Amygdala (tissue), 56 donors: ENCODE measurements at regions not wholly inside any gene's neighbourhood (a gene's known extent, or its start where the extent isn't known, plus 50 kb on each side); places are given as distances from the start of the nearest gene placed in this dataset.

Experiments
- DNase-seq, 56 donors: peaks; one replicate each; lab custom pipeline; 2025; lab: John Stamatoyannopoulos, UW

DNA sequence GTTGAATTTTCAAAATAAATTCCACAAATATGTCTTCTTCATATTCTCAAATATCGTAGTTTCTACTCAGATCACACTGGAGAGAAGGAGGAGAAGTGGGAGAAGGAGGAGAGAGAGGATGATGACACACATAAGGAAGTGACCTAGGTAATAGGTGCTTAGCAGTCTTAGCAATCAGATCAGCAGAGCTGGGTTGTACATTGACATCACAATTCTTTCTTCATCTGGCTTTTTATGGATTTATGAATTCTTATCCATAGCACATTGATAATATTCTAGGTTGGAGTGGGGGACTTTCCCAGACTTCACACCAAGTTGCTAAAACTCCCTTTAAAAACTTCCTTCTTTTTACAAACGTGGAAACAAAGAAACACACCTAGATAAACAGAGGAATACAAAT is 86.9 kb downstream of the FGF9 start:
- DNase-seq = no peak

DNA sequence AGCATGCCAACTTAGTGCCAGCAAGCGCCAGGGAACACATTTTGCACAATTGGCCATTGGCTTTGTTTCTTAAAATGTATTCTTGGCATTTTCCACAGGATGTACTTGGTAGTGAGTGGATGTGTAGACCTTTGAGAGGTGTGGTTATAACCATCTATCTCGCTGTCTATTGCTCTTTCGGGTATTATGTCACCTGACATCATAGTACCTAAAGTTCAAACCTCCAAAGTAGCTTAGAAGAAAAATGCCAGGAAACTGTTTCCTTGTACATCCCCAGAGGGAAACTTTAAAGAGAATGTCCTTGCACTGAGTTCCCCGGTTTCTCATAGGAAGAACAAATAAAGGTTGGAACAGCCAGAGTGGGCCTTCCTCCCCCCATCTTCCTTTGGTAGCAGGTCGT is 87.6 kb downstream of the FGF9 start:
- DNase-seq = no peak

DNA sequence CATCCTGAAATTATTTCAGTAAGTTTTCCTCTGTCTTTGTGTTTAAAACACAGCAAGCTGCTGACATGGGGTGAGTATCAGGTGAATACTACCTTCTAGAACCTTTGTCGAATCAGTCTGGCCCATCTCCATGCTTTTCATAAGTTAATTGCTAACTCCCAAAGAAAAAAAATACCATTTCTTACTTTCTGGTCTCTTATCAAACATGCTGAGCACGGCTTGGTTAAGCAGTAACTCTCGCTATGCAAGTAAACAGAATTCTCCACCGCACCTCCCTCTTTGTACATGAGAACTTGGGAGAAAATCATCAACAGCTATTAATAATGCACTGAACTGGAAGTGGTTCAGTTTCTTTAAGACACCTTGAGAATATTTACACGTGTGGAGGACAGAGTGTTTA is 88.6 kb downstream of the FGF9 start:
- no peak for DNase-seq

DNA sequence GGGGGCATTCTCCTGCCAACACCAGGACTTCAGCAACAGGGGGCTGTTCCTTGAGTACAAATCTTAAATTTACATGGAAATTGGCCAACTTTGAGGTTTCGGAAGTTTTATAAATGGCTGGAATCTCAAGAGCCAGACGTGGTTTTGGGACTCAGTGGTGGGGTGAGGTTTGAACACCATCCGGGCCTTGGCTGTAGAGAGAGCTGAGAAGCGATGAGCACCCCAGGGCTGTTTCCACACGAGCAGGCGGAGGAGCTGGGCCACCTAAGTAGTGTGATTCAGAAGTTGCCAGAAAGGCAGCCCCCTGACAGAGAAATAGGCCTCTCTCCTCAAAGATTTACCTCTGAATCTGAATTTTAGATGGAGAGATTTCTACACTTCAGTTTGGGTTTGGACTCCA is 89.0 kb downstream of the FGF9 start:
- DNase-seq = no peak

DNA sequence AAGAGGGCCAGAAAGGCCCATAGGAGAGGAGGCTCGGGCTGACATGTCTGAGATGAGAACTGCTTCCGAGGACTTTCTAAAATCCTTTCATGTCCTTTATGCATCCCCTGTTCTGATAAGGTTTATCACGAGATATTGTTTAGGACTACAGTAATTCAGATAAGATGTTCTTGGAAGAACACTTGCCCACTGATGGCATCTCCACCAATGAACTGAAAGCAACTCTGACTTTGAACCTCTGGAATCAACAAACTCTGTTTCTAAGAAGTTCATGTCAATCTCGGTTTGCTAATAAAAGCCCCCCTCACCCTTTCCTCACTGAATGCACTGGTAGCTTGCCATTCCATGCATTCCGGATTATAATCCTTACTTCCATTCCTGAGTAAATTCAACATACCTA is 90.9 kb downstream of the FGF9 start:
- no peak for DNase-seq

DNA sequence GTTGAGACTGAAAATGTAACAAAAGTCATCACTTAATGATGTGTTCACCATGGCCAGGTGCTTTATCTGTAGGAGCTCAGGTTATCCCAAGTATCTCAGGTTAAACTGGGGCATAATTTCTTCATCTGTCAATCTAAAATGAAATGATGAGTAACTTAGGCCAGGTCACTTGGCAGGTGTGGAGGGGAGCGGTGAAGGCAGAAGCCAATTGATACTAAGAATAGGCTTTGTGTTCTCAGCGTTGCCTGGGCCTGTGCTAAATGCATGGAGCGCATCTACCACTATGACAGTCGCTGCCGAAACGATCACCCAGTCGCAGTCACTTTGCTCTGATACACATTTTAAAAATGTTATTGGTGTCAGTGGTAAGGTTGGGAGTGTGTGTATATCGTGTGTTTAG is 91.6 kb downstream of the FGF9 start:
- no peak for DNase-seq

DNA sequence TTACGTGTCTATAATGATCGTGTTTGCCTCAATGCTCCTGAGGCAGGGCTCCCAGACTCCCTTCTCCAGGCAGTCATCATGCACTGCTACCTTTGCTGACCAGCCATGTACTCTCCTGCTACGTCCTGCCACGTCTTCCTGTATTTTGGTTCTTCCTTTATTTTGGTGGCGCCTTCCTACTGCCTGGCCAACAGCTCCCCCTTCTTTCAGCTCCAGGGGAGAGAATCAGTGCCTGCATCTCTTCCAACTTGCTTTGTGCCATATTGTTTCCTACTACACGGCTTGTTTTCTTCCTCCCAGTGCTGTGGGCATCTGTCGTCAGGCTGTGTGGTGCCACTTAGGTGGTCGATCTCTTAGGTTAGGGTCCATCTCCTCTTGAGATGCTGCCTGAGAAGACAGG is 96.2 kb downstream of the FGF9 start:
- no peak for DNase-seq

DNA sequence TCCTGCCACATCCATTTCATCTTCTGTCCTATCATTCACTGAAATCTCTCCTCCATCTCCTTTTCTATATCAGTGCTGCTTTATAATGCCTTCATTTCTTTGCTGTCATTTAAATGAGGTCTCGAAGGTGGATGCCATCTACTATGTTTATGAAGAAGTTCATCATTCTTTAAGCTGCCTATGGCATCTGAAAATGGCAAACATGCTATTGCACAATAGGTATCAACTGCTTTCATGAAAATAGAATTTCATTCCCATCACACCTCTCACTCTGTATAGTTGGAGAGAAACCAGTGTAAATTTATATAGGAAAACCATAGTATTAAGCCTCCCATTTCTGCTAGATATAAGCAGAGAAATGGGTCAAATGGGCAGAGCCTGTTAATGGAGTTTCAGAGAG is 100.2 kb downstream of the FGF9 start:
- DNase-seq = no peak

DNA sequence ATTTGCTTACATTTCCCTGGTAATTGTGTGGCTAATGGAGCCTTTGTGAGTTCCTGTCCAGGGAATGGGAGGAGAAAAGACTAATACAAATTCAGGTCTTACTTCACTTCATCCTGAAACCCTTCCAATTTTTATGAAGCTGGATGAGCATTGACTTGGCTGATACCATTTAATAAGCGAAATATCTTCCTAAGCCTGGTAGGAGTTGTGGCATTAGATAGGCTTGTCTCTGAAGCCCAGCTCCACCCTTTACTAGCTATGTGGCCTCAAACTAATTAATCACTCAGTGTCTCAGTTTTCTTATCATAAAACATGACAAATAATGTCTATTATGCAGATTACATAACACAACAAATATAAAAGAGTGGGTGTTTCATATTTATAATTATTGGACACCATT is 106.3 kb downstream of the FGF9 start:
- DNase-seq = no peak

DNA sequence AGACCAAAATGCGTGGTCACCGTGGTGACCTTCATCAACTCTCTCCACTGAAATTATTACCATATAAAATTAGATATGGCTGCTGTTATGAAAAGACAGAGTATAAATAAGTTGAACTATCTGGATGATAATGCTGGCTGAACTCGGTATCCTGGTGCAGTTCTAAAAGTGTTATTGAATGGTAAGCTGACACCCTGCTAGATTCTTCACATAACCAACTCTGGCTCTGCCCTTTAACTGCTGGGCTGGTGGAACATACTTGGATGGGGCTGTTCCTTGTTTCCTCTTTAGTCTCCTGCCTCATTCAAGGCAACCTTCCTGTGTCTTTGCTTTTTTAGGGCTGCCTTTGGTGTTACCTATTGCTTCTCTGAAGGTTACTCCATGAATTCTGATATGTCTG is 106.9 kb downstream of the FGF9 start:
- DNase-seq = no peak

DNA sequence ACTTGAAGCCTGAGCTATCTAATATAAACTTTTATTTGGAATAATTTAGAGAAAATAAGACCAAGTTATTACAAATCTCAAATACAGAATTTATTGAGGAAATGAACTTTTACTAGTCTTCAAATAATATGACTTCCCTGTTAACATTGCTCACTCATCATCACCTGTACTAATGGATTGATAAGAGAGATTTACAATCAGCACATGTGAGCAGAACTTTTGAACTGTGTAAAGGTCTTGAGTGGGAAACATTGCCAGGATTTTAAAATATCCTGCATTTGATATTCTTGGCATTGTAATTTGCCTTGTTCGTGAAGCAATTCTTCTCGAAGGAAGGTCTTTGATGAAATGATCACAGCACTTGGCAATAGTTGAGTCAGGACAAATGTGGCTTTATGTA is 111.9 kb downstream of the FGF9 start:
- no peak for DNase-seq

DNA sequence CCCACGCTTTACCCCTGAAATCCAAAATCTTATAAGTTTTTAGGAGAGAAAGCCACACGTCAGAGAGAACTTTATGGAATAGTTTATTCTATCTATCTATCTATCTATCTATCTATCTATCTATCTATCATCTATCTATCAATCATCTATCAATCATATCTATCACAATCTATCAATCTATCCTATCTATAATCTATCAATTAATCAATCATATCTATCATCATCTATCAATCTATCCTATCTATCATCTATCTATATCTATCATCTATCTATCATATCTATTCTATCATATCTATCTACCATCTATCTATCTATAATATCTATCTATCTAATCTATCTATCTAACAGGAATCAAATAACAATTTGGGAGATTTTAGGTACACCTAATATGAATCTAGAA is 115.1 kb downstream of the FGF9 start:
- DNase-seq = no peak

DNA sequence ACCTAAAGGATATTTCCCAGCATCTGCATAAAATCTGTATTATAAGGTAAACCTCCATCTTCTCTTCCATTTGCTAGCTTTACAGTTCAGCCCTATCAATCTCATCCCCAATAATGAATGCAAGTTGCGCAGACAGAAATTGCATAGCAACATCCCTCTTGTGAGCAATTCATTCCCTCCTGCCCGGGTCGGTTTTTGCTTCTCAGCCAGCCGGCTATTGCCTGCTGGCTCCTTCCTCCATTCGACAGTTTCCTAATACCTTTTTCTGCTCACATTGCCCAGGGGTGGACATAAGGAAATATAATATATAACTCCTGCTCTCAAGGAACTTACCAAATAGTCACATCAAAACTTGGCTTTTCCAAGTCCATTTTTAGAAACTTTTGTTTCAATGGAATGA is 125.2 kb downstream of the FGF9 start:
- DNase-seq = no peak

DNA sequence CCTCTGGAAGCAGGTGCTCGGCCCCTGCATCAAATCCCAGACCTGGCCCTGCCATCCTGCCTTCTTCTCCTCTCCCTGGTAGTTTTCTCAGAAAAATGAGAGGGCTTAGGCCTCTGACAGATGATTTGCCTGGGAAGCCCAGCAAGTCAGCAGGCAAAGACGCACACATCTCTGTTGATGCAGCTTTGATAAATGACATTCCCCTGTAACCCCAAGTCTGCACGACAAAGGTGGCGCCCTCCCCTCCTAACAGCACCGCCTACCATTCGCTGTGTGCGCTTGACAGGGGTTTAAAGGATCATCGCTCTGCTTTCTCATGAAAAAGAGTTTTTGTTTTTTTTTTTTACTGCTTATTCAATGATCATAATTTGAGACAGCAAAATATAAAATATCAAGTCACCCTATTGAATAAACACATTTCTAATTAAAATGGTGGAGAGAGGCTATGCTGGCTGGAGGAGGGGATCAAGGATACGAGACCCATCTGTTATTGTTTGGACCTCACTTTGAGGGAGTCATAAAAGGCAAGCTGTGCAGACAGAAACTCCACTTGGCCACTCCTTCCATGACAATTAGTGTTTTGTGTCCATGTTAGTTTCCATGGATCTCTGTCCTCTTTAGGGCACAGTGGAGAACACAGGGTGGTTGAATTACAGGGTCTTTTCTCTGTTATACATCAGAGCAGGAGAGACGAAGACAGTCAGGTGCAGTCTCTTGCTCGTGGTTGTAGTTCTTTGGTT is 126.1 kb downstream of the FGF9 start:
- DNase-seq = no peak

DNA sequence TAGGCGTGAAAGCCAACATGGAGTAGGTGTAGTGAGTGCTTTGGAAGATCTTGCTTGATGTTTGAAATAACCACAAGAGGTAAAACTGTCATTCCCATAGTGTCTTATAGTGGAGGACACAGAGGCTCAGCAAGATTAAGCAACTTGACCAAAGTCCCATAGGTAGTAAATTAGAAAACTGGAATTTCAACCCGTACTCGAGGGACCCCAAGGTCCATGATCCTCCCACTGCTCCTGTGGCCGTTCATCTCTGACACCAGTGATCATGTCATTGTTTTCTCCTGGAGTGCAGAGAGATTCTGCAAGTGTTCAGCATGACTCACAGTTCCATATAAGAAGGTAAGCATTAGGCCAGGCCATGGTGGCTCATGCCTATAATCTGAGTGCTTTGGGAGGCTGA is 126.9 kb downstream of the FGF9 start:
- DNase-seq = no peak

DNA sequence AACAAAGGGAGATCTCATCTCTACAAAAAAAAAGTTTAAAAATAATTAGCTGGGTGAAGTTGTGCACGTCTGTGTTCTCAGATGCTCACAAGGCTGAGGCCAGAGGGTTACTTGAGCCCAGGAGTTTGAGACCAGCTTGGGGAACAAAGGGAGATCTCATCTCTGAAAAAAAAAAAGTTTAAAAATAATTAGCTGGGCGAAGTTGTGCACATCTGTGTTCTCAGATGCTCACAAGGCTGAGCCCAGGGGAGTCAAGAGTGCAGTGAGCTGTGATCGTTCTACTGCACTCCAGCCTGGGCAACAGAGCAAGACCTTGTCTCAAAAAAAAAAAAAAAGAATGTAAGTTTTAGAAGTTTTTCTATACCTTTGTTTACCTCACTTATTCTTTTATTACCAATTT is 127.3 kb downstream of the FGF9 start:
- DNase-seq = no peak

DNA sequence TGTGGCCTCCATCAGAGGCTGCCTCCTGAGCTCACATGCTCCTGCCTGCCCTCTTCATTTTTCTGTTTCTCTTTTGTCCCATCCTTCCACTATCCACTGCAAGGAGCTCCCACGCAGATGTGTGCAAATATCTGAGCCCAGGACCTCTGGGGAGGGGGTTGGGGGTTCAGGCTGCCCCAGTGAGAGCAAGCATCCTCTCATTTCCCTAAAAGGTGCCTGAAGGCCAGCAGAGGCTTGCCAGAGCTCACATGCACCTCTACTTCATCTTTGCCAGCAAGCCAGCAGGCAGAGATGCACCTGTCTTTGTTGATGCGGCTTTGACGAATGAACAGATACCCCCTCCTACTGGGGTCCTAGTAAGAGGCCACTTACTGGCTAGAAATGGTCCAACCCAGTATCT is 128.8 kb downstream of the FGF9 start:
- DNase-seq = no peak

DNA sequence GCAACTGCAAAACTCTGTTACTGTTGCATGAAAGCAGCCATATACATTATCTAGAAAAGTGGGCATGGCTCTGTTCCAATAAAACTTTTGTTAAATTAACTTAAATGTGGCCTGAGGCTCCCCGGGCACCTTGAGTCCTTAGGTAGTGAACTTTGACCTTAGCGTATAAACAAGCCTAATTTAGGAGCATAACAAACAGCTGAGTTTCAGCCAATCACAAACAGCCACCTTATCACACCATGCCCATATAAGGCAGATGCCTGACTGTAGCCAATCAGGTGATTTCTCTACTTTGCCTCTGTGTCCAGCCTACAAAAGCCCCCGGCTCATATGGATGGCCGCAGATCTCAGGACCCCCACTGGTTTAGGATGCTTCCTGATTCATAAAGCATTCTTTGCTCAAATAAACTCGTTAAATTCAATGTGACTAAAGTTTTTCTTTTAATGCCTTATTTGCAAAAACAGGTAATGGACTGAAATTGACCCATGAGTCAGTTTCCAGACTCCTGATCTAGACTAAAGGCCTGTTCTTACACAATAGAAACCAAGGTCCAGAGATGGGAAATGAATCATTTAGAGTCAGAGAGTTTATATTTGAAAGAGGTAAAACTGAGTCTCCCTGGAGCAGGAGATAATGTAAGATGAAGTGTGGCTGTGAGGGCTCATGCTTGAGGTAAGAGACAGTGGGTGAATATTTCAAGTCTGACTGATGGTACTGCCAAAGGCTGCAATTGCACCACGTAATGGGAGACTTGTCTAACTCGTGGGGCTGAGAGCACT is 130.2 kb downstream of the FGF9 start:
- no peak for DNase-seq

DNA sequence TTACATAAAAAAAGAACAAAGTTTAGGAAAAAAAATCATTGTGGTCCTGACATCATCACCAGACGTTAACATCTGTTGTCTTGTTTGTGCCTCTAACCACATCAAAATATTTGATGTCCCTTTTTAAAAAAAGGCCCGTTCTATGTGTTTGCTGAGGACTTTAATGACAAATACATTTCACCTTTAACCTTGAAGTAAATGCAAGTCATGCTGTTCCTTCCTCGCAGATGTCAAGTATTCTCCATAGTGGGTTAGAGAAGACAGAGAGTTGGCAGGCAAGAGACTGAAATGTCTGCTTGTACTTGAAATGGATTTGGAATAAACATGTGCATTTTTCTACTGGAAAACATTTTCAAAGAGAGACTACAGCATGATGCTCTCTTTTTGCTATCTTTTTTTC is 134.9 kb downstream of the FGF9 start:
- no peak for DNase-seq

DNA sequence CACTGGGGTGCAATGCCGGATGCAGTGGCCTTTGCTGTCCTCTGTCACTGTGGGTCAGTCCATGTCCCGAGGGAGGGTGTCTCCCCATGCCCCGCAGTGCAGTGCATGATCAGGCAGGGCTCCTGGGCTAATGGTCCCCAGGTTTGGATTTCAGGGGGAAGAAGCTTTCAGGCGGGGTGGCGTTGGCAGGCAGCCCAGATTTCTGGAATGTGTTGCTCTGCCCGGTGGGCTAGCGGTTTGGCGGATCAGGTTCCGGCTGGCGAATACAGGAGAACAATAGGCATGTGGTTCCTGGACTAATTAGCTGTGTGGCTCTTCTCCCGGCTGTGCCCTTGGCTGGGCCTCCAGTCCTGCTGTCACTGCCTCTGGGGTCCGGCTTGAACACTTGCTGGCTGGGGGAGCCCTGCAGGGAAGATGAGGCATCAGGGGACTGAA is 141.3 kb downstream of the FGF9 start:
- no peak for DNase-seq

DNA sequence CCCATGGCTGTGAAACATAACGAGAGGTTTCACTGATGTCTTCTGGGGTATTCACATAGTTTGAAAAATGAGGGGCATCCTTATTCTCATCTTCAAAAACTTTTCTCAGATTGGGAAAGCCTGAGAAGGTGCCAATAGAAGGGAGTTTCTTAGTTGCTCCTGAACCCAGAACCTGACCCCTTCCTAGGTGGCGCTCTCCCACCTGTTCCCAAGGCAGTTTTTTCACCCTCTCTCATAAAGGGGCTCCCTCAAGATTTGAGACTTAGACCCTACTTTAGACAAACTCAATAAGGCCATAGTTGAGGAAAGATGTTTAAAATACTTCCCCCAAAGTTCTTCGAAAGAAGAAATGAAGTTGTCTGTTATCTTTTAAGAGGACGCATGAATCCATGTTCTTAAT is 142.2 kb downstream of the FGF9 start:
- DNase-seq = no peak

DNA sequence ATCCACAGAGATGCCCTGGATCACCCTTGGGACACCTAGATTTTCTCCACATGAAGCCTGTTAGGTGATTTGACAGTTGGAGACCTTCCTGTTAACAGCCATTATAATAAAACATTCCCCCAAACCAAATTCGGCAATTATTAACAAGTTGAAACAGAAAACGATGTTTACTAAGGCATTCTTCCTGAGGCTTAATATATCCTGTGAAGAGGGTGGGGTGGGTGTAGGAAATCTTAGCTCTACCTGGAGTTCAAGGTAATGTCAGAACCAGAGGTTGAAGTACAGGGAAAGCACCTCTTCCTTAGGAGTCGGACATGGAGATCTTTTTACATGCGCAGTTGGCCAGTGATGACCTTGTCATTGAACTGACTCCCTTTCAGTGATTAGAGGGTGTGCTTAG is 143.0 kb downstream of the FGF9 start:
- DNase-seq = no peak
